CD4-positive, alpha-beta T cell treated with Interleukin-21 for 1 hour (primary cell): ENCODE measurements at regions not wholly inside any gene's neighbourhood (a gene's known extent, or its start where the extent isn't known, plus 50 kb on each side); places are given as distances from the start of the nearest gene placed in this dataset.

Experiments used
- DNase-seq: peaks from one replicate; pipeline ENCODE4 v3.0.0-alpha.2; 2020

DNA sequence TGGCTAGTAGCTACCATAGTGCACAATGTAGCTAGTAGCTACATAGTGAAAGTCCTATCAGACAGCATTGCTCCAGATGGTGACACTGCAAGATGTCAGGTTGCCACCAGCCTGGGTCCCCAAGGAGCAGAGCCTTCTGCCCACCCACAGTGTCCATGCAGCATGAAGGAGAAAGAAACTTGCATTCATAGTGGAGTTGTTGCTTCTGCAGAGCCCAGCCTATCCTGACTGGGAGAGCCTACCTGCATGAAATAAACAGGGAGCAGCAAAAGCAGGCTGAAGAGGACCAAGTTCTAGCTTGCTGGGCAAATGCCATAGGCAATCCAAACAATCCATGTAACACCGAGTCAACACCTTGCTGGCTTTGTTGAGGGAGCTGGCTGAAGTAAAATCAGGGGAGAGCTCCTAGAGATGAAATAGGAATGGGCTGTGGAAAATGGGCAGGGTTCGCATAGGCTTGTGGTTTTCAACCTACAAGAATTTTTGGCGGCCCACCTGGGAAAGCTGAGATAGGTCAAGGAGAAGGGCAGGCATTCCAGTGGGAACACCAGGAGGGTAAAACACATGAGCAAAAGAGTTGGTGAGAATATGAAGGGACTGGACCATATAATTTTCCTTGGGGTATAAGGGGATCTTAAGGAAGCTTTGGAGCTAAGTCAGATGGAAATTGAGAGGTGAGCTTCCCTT lies 195.8 kb downstream of the CYP26B1 start:
- DNase-seq = no peak

DNA sequence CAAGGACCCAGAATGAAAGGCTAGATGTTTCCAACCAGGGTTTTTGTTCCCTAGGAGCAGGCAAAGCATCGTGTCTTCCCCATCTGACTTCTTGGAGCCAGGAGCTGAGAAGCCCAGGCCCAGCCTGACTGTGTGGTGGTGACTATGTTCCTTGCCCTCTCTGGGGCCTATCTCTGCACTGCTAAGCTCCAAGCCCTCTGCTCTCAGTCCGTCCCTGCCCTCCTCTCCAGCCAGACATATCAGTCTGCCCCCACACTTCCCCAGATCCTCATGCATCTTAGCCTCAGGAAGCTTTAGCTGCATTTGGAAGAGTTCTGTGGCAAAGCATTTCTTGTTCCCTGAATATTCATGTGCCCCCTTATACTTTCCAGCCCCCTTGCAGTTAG lies 196.6 kb downstream of the CYP26B1 start:
- DNase-seq = no peak

DNA sequence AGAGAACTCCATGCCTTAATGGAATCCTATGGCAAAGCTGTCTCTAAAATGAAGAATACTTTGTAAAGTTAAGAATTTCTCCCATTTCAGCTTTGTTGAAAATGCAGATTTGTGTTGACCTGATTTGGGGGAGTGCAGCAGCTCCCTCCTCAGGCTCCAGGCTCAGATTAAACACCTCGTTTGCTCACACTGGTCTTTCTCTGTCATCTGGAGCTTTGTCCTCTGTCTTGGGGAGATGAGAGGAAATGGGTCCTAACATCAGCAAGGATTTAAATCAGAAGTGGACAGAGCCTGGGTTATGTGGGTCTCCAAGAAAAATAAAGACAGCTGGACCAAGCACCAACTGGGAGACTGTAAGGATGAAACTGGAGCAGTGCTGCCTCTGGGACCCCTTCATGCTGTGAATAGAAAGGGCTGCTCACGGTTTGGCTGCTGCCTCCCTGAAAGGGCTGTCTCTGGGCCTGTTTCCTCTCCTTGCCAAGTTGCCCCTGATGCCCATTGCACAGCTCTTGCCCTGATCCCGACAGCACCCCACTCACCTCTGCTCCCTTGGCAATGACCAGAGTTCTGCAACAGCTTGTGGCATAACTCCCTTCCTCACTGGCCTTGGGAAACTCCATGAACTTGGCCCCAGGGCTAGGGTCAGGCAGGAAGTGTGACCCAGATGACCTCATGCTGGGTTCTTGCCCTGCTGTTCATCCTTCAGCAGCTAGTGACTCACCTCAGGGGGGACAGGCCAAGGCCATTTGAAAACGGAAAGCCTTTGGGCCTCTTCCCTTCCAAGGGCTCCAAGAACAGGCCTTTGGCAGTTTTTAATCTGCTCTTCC lies 197.2 kb downstream of the CYP26B1 start:
- no peak for DNase-seq

DNA sequence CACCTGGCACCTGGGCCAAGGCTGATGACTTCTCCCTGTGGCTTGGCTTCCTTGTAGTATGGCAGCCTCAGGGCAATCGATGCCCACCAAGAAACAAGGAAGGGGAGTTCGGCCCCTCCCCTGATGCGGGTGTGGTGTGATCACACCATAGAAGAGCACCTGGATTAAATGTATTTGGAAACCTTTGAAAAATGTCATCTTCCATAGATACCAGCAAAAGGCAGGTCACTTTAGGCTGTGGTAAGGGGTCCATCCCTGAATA lies 198.2 kb downstream of the CYP26B1 start:
- DNase-seq = no peak

DNA sequence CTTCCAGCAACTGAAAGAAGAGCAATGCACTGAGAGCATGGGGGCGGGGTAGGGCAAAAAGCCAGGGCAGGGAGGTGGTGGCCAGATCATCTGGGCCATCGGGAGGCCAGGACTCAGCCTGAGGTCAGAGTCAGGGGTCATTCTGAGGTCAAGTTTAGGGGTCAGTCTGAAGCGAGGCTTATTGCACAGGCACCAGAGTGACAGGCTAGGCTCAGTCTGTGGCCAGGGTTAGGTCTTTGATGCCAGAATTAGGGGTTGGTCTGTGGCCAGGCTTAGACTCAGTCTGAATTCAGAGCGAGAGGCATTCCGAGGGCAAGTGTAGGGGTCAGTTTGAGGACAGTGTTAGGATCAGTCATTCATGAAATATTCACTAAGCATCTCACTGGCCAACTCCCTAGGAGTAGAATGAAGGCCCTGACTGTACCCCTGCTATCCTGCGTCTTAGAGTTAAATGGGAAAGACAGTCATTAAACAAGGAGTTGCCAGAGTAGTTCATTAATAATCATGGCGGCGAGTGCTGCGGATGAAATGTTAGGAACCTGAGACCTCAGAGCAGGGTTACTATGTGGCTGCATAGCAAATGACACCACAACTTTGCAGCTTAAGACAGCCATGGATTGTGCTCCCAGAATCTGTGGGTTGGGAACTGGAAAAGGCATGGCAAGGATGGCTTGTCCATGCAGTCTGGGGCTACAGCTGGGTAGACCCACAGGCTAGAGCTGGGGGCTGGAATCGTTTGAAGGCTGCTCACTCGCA lies 198.7 kb downstream of the CYP26B1 start:
- DNase-seq = no peak

DNA sequence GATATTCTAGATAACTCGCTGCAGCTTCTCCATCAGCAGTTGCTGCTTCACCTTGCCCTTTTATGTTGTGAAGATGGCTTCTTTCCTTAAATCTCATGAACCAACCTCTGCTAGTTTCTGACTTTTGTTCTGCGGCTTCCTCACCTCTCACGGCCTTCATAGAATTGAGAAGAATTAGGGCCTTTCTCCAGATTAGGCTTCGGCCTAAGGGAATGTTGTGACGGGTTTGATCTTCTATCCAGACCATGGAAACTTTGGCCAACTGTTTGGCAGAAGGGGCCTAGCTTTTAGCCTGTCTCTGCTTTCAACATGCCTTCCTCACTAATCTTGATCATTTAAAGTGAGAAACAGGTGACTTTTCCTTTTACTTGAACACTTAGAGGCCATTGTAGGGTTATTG lies 199.9 kb downstream of the CYP26B1 start:
- no peak for DNase-seq

DNA sequence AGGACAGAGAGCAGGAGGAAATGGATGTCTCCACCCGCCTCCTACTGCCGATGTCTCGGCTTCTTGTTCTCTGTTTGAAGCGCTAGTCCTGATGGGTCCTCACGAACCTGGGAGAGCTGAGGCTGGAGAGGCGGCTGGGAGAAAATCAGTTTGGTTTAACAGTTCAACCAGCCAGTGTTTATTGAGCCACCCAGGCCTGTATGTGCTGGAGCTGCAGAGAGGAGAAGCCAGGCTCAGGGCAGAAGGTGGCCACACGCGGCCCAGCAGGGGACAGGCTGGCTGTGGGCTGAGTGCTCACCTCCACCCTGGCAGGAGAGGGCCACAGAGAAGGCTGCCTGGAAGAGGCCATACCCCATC lies 202.1 kb downstream of the CYP26B1 start:
- no peak for DNase-seq

DNA sequence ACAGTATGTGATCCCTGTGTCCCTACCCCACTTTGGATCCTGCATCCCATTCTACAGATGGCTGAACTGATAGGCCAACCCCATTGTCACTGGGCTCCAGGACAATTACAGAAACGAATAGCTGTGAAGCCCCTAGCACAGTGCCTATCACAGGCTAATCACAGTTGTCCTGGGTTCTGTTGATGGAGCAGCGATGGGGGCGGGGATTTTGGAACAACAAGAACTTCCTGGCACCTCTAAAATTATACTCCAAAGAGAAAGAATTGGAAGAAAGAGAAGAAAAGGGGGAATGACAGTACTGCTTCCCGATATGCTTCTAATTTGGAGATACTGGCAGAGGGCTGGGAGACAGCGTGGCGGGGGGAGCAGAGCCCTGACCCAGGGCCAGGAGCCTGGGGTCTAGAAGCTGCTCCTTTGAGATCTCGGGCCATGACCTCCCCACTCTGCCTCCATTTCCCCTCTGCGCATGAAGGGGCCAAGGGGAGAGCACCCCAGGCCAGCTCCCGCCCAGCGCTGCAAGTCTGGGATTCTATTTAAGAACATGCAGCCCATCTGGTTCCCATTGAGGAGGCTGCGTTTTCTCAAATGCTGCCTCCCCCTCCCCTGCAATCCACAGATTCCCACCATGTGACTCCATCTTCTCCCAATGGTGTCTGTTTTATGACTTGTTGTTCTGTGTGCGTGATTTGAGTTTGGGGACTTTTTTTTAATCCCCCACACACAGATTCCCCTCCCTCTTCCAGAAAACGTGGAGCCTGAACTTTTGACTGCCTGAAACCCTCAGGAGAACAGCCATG lies 202.7 kb downstream of the CYP26B1 start:
- DNase-seq = no peak

DNA sequence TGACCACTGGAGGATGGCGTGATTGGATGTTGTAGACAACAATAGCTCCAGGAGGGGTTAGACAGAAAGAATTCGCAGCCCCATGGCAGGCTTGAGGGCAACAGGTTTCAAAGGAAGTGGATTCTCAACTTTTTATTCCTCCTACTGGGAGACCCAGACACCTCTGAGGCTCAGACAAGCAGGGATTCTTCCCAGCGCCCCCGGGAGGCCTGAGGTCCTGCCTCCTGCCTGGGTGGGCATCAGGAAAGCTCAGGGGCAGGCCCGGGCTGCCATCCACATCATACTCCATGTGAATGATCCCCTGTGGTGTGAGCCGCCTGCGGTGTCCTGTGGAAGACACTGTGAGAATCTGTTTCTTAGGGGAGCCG lies 203.5 kb downstream of the CYP26B1 start:
- DNase-seq = no peak

DNA sequence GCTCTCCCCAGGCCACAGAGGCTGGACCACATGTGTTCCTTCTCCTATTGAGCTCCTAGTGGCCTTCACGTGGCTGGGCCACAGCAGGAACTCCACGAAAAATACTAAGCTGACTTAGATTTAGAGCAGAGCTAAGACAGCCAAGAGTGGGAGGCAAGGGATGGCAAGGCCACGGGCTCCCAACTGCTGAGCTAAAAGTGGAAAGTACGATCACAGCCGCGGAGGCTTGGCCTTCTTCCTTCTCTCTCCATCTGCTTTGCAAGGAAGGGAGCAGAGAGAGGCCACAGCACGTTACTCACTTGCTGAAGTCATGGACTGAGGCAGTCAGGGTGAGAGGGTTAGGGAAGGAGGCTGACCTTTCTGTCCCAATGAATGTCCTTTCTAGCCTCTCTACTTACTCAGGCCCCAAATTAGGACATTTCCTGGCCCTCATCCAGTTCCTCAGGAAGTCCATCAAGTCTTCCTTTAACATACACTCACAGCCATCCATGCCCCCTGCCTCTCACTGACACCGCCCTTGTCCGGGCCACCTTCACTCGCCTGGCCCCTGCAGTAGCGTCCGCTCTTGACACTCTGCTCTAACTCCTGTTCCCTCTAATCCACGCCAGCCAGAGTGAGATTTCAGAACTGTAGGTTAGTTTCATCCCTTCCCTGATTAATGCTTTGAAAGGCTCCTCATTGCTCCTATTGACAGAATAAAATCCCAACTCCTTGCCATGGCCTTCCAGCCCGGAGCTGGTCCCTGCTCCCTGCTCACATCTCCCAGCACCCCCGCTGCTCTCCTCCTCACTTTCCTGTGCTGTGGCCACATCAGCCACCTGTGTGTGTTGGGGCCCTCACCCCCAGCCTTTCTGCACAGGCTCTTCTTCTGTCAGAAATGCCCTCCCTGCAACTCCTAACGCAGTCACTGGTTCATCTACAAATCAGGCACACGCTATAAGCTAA lies 204.2 kb downstream of the CYP26B1 start:
- no peak for DNase-seq

DNA sequence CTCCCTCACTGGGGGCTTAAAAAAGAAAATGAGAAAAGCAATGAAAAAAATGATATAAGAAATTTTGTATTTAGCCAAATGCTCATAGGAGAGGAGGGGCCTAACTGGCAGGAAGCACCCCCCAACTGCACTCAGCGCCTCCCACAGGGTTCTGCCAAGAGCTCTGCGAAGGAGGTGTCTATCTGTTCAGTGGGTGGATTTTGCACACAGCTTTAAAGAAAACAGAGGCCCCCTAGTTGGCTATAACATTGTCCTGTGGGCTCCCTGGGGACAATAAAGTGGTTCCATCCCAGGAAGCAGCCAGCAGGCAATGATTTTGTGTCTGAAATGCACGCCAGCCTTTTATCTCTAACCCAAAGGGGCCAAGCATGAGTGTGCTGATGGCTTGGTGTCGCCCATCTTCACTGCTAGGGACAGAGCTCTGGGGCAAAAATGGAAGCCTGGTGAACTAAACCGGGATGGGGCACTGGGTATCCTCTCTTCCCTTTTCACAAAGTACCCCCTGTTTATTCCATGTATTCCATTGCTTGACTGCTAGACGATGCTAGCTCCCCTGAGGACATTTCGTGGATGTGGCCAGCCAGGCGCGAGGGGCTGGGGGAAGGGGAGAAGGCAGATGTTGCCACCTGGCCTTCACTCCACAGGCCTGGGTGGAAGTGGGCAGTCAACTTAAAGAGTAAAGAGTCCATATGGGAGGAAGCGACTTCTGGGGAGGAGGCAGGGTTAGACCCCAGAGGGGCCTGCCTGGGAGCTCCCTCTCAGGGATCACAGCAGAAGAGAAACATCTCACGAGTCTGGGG lies 205.7 kb downstream of the CYP26B1 start:
- DNase-seq = no peak

DNA sequence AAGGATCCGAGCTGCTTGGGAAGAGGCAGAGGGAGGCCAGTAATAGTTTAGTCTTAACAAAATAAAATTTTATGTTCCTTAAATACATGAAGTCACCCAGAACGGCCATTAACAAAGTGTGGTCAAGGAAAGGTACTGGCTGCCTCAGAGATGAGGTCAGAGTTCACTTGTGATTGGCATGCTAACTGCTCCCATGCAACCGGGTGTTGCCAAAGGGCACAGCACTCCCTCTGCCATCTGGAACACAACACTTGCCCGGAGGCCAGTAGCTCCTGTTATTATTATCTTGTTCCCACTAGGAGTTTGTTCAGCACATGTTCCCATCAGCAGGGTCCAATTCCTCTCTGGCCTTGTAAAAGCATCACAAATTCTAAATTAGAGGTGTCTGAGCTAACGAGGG lies 207.0 kb downstream of the CYP26B1 start:
- no peak for DNase-seq

DNA sequence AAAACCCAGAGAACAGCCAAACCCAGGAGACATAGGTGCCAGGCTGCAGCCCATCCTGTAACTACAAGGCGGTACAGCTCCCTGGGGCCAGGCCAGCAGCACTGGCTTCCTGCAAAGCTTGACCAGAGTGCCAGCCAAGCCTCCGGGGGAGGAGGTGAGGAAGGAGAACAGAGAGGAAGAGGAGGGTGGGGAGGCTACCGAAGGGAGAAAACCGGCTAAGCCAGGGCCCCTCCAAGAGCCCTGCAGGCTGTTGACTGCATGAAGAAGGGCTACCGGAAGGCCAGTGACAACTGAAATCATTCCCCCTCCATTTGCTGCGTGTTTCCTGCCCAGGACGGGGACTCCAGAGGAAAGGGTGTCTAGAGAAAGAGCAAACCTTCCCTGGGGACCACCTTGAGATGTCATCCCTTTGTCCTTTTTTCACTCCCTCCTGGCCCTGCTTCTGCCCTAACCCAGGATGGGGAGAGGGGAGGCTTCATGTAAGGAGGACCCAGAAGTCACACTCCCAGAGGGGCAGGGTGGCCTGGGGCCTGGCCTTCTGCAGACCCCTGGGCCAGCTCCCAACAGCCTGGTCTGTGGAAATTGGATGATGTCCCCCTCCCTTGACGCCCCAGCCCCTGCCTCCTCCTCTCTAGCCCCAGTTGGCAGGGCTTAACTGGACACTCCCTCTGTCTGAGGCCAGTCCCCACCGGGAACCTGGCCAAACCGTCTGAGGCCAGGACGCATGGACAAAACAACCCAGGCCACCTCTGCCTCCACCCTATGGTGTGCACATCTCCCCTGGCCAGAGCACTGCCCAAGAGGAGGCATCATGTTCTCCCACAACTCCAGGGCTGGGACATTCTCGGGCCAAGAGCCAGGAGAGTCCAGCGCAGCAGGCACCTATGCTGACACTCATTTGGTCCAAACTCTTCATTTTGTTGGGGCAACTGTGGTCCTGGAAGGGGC lies 207.8 kb downstream of the CYP26B1 start:
- DNase-seq = no peak

DNA sequence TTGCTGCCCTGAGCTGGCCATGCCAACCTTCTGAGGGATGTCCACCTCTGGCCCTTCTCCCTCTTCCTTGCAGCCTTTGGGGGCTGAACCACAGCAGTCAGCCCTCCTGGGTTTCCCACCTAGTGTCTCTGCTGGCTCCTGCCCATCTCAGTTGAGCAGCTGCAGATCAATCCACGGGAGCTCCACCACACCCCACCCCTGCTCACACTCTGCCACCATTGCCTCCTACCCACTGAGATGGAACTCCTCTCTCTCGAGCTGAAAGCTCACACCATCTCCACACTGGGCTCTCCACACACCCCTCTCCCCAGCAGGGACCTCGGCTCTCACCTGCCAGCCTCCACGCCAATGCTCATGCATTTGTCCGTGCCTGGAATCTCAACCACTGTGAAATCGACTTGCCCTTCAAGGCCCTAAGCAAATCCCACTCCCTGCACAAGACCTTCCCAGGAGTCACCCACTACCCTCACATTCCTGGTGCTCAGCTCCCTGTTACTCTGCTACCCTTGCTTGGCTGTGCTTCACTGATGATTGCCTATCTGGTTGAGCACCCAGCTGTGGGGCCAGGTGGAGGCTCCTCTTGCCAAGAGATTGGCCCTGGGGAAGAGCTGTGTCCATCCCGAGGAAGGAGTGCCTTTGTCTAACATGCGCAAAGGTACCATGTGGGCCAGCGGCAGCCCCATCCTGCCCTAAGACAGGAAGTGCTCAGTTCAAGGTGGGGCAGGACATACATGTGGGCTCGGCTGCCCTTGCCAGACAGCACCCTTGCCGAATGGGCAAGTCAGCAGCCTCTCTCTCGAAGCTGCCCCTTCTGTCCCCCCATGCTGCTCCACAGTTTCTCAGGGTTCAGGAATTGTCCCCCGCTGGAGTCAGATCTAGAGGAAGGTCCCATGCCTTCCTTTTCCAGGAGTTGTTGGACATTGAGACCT lies 208.7 kb downstream of the CYP26B1 start:
- DNase-seq = no peak

DNA sequence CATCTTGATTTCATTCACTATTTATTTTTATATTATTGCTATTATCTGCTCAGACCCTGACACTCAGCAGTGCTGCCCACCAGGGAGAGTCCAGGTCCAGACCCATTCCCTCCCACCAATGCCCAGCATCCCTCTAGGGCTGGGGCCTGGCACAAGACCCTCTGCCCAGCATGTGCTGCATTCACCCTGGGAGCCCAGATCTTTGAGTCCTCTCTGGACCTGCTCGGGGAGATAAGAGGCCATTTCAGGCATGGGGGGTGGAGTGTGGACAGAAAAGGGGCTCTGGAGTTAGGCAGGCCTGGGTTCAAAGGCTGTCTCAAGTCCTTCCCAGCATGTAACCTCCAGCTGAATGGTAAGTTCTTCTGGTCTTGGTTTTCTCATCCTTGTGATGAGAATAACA lies 209.6 kb downstream of the CYP26B1 start:
- DNase-seq = no peak

DNA sequence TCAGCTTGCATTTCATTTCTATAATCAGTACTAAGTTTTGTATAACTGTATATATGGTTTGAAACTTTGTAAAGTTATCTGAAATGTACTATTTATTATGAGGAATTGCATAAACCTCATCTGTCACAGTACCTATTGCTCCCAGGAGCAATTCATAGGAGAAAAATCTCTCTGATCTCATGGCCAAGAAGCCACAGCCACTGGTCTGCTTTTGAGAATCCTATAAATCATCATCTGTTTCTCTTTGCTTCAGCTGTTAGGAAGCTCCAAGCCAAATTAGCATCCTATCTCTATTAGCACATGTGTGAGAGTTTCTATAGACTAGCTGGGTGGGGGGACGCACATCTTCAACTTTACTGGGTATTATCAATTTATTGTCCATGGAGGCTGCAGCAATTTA lies 210.3 kb downstream of the CYP26B1 start:
- DNase-seq = no peak

DNA sequence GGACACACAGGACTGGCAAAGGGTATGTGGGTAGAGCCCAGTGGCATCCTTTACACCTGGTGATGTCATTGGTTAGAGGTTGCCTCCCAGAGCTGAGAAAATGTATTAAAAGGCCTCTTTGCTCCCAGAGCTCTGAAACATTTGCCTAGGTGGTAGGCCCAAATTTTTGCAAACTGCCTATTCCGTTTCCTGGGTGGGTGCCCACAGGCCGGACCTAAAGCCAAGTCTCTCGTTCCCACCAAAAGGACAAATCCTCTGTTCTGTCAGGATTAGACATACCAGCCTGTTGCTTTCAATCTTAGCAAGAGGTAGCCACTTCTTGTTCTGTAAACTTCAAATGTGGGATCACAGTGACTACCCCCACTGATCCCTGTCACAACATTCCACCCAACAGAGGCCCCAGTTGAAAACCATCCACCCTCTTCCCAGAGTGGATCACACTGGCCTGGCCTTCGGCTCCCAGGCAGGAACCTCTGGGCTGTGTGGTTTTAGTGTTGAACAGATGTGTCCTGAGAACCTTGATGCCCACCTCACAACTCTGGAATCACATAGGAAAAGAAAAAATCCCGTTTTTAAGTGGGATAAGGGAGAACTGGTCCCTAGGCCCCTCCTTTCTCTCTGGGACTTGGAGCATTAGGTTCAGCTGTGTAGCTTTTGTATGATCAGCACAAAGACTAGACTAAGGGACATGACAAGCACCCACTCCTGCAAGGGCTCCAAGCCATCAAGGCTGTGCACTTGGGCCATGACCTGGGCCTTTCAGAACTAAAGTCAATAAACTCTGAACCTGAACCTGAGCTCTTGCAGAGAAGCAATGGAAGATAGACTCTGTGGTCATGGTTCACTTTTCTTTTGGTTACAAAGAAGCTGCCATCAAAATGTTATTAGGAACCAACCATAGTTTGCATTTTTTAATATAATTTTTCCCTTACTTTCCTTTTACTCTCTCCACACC lies 211.3 kb downstream of the CYP26B1 start:
- no peak for DNase-seq
